Breast epithelium (tissue), 3 donors: ENCODE measurements at regions not wholly inside any gene's neighbourhood (a gene's known extent, or its start where the extent isn't known, plus 50 kb on each side); places are given as distances from the start of the nearest gene placed in this dataset.

Source experiments
- CTCF ChIP-seq, 3 donors: fragments of 450-650 bp; IDR thresholded peaks; one replicate each; pipeline ENCODE4 v1.5.1; 2016 to 2017; ENCODE audit warnings: antibody characterized with exemption in 3 of 3, mild to moderate bottlenecking in 3 of 3, moderate library complexity in 3 of 3
- POLR2A ChIP-seq: fragments of 450-650 bp; IDR thresholded peaks from one replicate; pipeline ENCODE4 v1.6.1; 2016; ENCODE audit warnings: antibody characterized with exemption, mild to moderate bottlenecking, moderate library complexity

GRCh38 chr6:14614631-14615030 lies 497.1 kb downstream of the CD83 start:
- TF ChIP-seq CTCF (IDR thresholded peaks at IDR 0.05) (no peak), POLR2A (no peak)
